ENCODE measurements at regions not wholly inside any gene's neighbourhood (a gene's known extent, or its start where the extent isn't known, plus 50 kb on each side); places are given as distances from the start of the nearest gene placed in this dataset.

DNA sequence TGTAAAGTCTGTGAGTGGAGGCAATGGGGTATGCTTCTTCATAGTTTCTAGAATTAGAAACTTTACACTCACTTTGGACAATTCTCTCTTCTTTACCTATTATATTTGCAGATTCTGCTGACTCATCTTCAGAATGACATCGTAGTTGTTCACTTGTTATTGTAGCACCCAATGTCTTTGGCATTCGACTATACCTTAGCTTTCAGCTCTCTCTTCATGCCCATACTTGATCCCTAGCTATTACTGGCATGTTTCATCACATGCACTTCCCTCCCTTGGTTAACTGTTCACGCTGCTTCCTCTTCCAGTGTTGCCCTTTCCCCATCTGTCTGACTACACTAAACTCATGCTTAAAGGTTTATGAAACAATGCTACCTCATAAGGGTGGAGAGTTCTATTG is 298.1 kb upstream of the TCF21 start:
- no peaks in the 10 kb centered on the region for H3K79me2 ChIP-seq (ENCODE audit: control insufficient read depth, insufficient read depth, low read length)
- no peaks in the 10 kb centered on the region for H3K27me3 ChIP-seq (ENCODE audit: control insufficient read depth in 2 of 2, insufficient read depth in 2 of 2, low read length in 2 of 2)
- intact Hi-C loops (cut with micrococcal nuclease), result no loop called here
- in situ Hi-C loops (cut with MboI), result no loop called here
- ATAC-seq, result no peak
- 0% methylated on average over 3 of the region's 3 CpGs for WGBS (ENCODE audit: insufficient coverage, low coverage, missing lambda C conversion rate)
- ChIA-PET CTCF (ENCODE audit: low intra/inter-chr PET ratio) (no interaction called here), POLR2A (no interaction called here)
- H2AFZ ChIP-seq (ENCODE audit: low read depth, low read length), result 0 out of 2 replicates have a peak overlapping the region, but pooled peaks have one; percentile 38
- no peaks in the 10 kb centered on the region for H3K36me3 ChIP-seq (ENCODE audit: control insufficient read depth, insufficient read depth, low read length)
- DNase-seq (ENCODE audit: extremely low read depth in 1 of 4, low spot score in 3 of 4), result no peak
- no peak overlapping the region for H3K27ac ChIP-seq (ENCODE audit: extremely low read depth, low read depth, low read length)
- no peak overlapping the region for H3K9ac ChIP-seq (ENCODE audit: insufficient read depth in 1 of 2, low read depth in 2 of 2, low read length in 2 of 2)
- H3K9me1 ChIP-seq (ENCODE audit: control insufficient read depth, insufficient read depth, low read length), result no peaks in the 10 kb centered on the region
- no peak for FAIRE-seq
- no peak overlapping the region; the same call in 1 of the 2 replicates for H3K4me2 ChIP-seq (ENCODE audit: insufficient read depth, low read length)
- H3K4me1 ChIP-seq (replicated peaks in 1 of 2; ENCODE audit: control insufficient read depth in 2 of 2, insufficient read depth in 2 of 2, low read length in 2 of 2), result no peaks in the 10 kb centered on the region
- H4K20me1 ChIP-seq (replicated peaks; ENCODE audit: control insufficient read depth, insufficient read depth, low read length), result no peaks in the 10 kb centered on the region
- no TSS peak for BruUV-seq (replicated peaks)
- H3K4me3 ChIP-seq, result no peak overlapping the region
- H3K9me3 ChIP-seq (replicated peaks; ENCODE audit: control insufficient read depth, insufficient read depth, low read depth, low read length), result no peaks in the 10 kb centered on the region
- no peak for TF ChIP-seq MCM5 (IDR thresholded peaks at IDR 0.05; ENCODE audit: low read depth)
- TF ChIP-seq DMBX1 (CRISPR knock-in tag; IDR thresholded peaks at IDR 0.05; ENCODE audit: borderline replicate concordance), result no peak
- TF ChIP-seq, protein P1, sequence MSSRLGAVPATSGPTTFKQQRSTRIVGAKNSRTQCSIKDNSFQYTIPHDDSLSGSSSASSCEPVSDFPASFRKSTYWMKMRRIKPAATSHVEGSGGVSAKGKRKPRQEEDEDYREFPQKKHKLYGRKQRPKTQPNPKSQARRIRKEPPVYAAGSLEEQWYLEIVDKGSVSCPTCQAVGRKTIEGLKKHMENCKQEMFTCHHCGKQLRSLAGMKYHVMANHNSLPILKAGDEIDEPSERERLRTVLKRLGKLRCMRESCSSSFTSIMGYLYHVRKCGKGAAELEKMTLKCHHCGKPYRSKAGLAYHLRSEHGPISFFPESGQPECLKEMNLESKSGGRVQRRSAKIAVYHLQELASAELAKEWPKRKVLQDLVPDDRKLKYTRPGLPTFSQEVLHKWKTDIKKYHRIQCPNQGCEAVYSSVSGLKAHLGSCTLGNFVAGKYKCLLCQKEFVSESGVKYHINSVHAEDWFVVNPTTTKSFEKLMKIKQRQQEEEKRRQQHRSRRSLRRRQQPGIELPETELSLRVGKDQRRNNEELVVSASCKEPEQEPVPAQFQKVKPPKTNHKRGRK (tag; IDR thresholded peaks at IDR 0.05), result no peak
- TF ChIP-seq BACH1 (tag; IDR thresholded peaks at IDR 0.05), result no peak
- no peak for TF ChIP-seq CEBPB (tag; IDR thresholded peaks at IDR 0.05)
- peak; percentile 90 for TF ChIP-seq C11orf30 (IDR thresholded peaks at IDR 0.05; ENCODE audit: low read depth)
- peak; percentile 95 for TF ChIP-seq MAFG (tag; conservative IDR thresholded peaks at IDR 0.05)
- TF ChIP-seq, protein P2, sequence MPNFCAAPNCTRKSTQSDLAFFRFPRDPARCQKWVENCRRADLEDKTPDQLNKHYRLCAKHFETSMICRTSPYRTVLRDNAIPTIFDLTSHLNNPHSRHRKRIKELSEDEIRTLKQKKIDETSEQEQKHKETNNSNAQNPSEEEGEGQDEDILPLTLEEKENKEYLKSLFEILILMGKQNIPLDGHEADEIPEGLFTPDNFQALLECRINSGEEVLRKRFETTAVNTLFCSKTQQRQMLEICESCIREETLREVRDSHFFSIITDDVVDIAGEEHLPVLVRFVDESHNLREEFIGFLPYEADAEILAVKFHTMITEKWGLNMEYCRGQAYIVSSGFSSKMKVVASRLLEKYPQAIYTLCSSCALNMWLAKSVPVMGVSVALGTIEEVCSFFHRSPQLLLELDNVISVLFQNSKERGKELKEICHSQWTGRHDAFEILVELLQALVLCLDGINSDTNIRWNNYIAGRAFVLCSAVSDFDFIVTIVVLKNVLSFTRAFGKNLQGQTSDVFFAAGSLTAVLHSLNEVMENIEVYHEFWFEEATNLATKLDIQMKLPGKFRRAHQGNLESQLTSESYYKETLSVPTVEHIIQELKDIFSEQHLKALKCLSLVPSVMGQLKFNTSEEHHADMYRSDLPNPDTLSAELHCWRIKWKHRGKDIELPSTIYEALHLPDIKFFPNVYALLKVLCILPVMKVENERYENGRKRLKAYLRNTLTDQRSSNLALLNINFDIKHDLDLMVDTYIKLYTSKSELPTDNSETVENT (CRISPR knock-in tag; IDR thresholded peaks at IDR 0.05), result no peak
- TF ChIP-seq, protein P3, sequence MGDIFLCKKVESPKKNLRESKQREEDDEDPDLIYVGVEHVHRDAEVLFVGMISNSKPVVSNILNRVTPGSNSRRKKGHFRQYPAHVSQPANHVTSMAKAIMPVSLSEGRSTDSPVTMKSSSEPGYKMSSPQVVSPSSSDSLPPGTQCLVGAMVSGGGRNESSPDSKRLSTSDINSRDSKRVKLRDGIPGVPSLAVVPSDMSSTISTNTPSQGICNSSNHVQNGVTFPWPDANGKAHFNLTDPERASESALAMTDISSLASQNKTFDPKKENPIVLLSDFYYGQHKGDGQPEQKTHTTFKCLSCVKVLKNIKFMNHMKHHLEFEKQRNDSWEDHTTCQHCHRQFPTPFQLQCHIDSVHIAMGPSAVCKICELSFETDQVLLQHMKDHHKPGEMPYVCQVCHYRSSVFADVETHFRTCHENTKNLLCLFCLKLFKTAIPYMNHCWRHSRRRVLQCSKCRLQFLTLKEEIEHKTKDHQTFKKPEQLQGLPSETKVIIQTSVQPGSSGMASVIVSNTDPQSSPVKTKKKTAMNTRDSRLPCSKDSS (IDR thresholded peaks at IDR 0.05; ENCODE audit: low read depth, partially characterized antibody), result no peak
- TF ChIP-seq NR4A1 (CRISPR knock-in tag; IDR thresholded peaks at IDR 0.05), result no peak
- TF ChIP-seq NR4A1 (tag; IDR thresholded peaks at IDR 0.05), result no peak
- no peak for TF ChIP-seq POLR2AphosphoS5 (IDR thresholded peaks at IDR 0.05; ENCODE audit: control insufficient read depth, insufficient read depth, low read depth, low read length)
- TF ChIP-seq, protein P4, sequence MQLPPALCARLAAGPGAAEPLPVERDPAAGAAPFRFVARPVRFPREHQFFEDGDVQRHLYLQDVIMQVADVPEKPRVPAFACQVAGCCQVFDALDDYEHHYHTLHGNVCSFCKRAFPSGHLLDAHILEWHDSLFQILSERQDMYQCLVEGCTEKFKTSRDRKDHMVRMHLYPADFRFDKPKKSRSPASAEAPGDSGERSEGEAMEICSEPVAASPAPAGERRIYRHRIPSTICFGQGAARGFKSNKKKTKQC (CRISPR knock-in tag; IDR thresholded peaks at IDR 0.05), result no peak
- no peak for TF ChIP-seq HNRNPL (IDR thresholded peaks at IDR 0.05; ENCODE audit: low read depth, low read length)
- no peak for TF ChIP-seq TAF9B (IDR thresholded peaks at IDR 0.05; ENCODE audit: partially characterized antibody)
- TF ChIP-seq ZNF766 (CRISPR knock-in tag; conservative IDR thresholded peaks at IDR 0.05), result no peak
- no peak for TF ChIP-seq ARHGAP35 (IDR thresholded peaks at IDR 0.05; ENCODE audit: partially characterized antibody)
- TF ChIP-seq NFE2 (IDR thresholded peaks at IDR 0.05; ENCODE audit: low read depth), result peak; percentile 71
- peak; percentile 77 for TF ChIP-seq MAFF (IDR thresholded peaks at IDR 0.05; ENCODE audit: low read length)
- no peak for TF ChIP-seq SPI1 (IDR thresholded peaks at IDR 0.05; ENCODE audit: borderline replicate concordance, low read depth, low read length)

Measured in K562 (cell line).